NCI-H82 treated with DMSO at 0.1 percent for 48 hours (cell line): ENCODE measurements at regions not wholly inside any gene's neighbourhood (a gene's known extent, or its start where the extent isn't known, plus 50 kb on each side); places are given as distances from the start of the nearest gene placed in this dataset.
"Not testable (repeated sequence)": the region's sequence is repeated elsewhere in the genome, so short reads cannot be mapped to it uniquely, and the experiment has no call there.

Source experiments
- DNase-seq: peaks from one replicate; lab custom pipeline; 2025; ENCODE audit not compliant: unreplicated experiment; lab: John Stamatoyannopoulos, UW

- DNase-seq, result no peak
These were observed 118.8 kb downstream of the SKIDA1 start for GRCh38 chr10:21406595-21407193.

DNA sequence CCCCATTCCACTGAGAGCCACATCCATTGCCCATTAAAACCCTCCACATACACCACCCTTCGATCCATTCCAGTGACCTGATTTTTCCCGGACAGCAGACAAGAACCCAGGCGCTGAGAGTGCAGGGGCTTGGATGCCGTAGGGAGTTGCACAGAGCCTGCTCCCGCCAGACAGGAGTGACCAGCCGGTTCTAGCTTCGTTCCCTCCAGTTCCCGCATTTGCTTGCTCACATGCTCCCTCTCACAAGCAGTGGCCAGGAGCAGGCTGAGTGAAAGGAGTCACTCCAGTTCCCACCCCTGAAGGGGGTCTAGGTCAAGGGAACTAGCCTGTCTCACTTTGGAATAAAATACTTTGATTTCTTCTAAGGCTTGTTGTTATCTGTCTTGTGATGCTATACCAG is 119.5 kb downstream of the SKIDA1 start:
- DNase-seq, result no peak

DNA sequence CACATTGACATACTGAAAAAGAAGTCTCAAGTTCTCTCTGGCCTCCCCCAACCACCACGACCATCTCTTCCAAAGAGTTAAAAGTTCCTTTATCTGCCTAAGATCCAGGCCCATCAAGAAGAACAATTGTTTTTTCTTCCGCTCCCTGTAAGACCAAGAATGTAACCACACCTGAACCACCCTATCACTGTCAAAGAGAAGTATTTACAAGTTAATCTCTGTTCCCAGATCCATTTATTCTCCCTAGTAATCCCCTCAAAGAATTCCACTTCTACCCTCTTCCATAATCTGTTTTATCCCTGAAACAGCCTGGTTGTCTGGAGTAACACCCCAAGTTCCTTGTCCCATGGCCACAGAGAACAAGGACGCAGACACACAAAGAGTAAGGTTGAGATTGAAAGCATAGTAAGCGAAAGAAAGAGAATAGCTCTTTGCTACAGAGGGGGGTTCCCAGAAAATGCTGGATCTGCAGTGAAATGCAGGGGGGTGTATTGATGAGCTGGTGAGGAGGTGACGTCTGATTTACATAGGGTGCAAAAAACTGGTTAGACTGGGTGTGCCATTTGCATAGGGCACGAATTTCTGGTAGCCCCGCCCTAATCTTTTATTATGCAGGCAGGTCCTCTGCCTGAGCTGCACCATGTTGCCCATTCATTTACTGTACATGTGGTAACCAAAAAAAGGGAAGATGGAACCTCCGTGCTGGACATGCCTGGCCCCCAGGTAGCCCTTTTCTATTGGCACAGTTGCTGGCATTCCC is 122.0 kb downstream of the SKIDA1 start:
- DNase-seq, result no peak

- no peak for DNase-seq
These were observed 122.8 kb downstream of the SKIDA1 start for GRCh38 chr10:21402606-21403083.

DNA sequence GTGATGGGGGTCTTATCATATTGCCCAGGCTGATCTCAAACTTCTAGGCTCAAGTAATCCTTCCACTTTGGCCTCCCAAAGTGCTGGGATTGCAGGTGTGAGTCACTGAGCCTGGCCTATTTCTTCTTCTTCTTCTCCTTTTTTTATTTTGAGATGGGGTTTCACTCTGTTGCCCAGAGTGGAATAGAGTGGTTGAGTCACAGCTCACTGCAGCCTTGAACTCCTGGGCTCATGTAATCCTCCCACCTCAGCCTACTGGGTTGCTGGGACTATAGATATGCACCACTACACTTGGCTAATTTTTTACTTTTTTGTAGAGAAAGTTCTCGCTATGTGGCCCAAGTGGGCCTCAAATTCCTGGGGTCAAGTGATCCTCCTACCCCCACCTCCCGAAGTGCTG is 124.3 kb downstream of the SKIDA1 start:
- no peak for DNase-seq

DNA sequence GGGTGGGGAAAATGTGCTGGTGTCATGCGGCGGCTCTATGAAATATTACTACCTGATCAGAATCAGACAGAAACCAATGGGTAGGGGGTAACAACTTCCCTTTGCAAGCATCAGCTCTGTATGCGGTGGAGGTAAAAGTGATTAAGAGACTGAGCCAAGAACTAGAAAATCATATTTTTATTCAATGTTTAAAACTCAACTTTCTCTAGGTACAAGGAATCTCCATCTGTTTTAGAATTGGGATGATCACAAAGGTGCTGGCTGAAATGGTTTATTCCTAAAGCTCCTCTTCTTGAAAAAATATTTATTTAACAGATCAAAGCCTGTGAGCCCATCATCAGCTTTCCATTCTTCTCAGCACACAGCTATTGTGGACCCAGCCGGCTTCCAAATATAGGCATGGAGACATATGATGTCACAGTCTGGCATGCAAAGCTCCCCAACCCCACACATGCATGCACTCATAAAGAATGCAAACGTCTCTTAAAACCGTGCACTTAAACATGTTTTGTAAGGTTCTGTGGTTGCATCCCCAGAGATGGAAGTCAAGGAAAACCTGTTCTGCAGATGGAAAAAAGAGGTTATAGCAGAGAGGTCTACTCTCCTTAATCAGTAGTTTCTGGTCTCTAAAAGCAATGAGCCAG is 126.0 kb downstream of the SKIDA1 start:
- no peak for DNase-seq

DNA sequence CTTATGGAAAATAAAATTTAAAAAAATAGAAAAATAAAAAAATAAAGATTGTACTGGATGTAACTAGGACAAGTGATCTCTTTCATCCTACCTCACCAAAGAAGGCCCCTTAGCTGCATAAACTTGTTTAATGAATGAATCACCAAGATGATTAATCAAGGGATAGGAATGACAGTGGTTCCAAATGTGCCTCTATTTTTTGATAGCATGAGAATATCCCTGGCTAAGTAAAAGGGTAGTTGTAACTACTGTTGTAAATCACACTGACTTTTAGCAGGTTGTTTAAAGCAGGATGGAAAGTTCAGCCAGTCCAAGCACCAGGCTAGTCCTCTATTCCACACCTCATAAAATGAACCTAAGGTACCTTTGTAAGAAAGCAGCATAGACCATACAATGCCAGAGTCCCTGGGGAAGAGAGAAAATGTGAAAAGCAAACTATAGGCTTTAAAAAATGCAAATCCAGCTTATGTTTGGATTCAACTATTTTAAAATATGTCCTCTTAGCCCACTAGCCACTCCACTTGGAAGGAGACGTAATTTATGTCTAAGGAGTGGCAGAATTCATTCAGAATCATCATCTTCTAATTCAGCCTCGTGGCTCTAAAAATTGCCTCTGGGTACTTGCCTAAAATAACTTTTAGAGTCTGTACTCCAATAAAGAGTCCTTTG is 126.8 kb downstream of the SKIDA1 start:
- no peak for DNase-seq

GRCh38 chr10:21396889-21397288 is 128.6 kb downstream of the SKIDA1 start:
- DNase-seq, result no peak

GRCh38 chr10:21393931-21394330 is 131.6 kb downstream of the SKIDA1 start:
- DNase-seq, result no peak

DNA sequence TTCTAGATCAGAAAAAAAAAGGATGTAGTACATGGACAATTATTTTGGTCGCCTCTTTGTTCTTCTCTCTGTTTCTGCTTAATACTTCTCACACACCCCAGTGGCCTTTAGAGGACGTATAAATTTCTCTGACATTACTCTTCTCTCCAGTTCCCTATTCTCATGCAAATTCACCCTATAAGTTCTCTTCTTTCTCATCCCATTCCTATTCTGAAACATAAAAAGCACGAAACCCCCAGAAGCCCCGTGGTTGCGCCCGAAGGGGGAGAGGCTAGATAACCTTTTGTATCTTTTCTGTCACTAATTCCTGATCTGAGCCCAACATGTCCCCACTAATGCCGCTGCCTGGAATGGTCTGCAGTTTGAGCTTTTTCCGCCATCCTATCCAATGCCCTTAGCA is 136.9 kb downstream of the SKIDA1 start:
- no peak for DNase-seq

GRCh38 chr10:21387868-21388267 is 137.6 kb downstream of the SKIDA1 start:
- no peak for DNase-seq

- no peak for DNase-seq
These were observed 139.4 kb downstream of the SKIDA1 start for GRCh38 chr10:21385996-21386585.

DNA sequence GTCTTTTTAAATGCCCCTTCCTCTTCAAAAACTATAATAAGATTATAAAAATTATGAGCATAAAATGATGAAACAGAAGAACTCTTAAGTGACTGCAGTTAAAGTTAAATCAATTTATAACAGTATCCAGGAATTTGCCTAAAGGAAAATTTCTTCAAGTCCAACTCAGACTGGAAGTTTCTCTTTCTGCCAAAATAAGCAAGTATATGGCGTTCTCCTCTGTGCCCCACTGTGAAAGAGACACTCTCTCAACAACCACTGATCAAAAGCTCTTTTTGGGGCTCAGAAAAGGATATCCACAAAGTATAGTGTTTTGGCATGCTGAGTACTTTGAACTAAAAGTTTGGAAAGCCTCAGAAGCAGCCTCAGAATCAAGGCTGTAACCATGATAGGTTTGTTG is 139.9 kb downstream of the SKIDA1 start:
- DNase-seq, result no peak

- no peak for DNase-seq
These were observed 146.3 kb downstream of the SKIDA1 start for GRCh38 chr10:21379143-21379542.

DNA sequence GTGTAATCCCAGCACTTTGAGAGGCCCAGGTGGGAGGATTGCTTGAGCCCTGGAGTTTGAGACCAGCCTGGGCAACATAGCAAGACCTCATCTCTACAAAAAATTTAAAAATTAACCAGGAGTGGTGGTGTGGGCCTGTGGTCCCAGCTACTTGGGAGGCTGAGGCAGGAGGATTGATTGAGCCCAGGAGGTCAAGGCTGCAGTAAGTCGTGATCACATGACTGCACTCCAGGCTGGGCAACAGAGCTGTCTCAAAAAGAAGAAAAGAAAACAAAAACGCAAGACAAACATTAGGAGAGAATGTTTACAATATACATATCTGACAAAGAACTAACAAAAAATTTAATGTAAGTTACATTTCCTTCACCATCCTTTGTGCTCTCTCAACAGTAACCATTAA is 150.2 kb downstream of the SKIDA1 start:
- not testable (repeated sequence) for DNase-seq

GRCh38 chr10:21373881-21374280 is 151.6 kb downstream of the SKIDA1 start:
- not testable (repeated sequence) for DNase-seq

DNA sequence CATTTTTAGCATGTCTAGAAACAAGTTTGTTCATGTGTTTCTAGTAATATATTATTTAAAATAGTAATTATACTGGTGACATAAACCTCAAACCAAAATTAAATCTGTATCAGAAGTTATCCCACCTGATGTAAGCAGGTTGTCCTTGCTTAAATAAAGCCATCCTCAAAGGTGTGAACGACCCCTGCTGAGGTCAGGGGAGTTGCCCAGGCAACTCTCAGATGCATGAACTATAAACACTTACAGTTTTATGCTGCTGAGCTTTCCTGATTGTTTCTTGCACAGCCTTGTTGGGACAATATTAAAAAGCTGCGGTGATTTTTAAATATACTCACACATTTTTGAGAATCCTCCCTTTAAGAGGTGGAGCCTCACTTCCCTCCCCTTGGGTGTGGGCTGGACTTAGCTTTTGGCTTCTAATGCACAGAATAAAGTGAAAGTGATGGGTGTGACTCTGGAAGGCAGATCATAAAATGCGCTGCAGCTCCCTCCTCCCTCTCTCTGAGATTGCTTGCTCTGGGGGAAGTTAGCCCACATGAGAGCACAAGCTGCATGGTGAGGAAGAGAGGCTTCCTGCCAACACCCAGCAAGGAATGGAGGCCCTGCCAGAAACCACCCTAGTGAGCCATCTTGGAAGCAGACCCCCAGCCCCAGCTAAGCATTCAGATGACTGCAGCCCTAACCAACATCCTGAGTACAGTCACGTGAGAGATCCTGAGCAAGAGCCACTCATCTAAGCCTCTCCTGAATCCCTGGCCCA is 152.7 kb downstream of the SKIDA1 start:
- DNase-seq, result no peak

GRCh38 chr10:21369697-21370096 is 155.8 kb downstream of the SKIDA1 start:
- DNase-seq, result no peak

DNA sequence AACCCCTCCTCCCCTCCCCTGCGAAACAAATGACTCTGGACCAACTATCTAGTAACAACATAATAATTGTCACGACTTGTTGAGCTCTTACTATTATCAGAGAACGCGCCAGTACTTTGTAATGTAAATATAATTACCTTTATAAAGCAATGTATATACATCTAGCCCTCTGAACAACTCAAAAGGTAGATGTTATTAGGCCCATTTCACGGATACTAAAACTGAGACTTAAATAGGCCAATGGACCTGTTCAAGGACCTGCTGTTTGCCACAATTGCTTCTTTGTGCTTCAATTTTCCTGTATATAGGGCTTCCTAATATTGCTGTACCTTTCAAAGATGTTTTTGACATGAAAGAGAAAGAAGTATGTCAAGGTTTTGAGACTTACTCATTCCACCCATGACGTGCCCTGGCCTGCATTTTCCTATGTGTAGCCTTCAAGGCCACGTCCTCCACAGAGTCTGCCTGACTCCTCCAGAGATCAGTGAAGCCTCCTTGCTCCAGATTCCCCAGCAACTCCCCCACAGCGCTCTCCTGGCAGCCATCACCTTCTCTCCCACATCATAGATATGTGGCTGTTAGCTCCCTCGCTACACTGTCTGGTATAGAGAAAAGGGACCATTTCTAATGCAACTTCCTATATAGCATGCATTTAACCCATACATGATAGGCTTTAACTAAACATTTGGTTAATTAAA is 156.6 kb downstream of the SKIDA1 start:
- no peak for DNase-seq

GRCh38 chr10:21368022-21368582 is 157.4 kb downstream of the SKIDA1 start:
- DNase-seq, result no peak
